ENCODE measurements at regions not wholly inside any gene's neighbourhood (a gene's known extent, or its start where the extent isn't known, plus 50 kb on each side); places are given as distances from the start of the nearest gene placed in this dataset.

- TF ChIP-seq CTCF (IDR thresholded peaks at IDR 0.05): no peak
- no peak for TF ChIP-seq POLR2AphosphoS5 (IDR thresholded peaks at IDR 0.05)
Observed at GRCh38 chr1:212164095-212164872, 120.9 kb upstream of the PPP2R5A start.

All from prostate gland (tissue), 2 donors.